Erythroblast (primary cell): ENCODE measurements at regions not wholly inside any gene's neighbourhood (a gene's known extent, or its start where the extent isn't known, plus 50 kb on each side); places are given as distances from the start of the nearest gene placed in this dataset.

ENCODE experiments used
- GATA1 ChIP-seq: IDR thresholded peaks from 2 replicates; pipeline ENCODE4 v1.6.1; 2011; ENCODE audit warnings: low read depth, mild to moderate bottlenecking, control low read depth, low read length, moderate library complexity
- POLR2A ChIP-seq: IDR thresholded peaks from 2 replicates; pipeline ENCODE4 v1.6.1; 2011; ENCODE audit warnings: mild to moderate bottlenecking, low read length

DNA sequence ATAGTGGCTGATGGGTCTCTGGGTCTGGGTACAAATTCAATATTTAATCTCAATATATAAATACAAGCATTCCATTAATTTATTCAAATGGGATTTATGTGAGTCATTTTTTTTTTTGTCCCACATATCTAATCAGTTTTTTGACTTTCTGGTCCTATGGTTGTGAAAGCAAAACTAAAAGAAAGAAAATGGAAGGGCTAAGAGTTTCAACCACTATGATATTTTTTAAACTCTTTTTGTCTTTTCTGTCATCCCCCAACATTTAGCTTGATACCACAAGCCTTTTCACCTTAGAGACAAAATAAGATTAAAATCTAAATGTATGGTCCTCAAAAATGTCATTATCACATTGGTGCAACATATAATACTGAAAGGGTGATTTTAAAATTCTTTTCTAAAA is 602.7 kb upstream of the CHRM3 start:
- TF ChIP-seq POLR2A (no peak), GATA1 (no peak)
